Gastroesophageal sphincter (tissue), 4 donors: ENCODE measurements at regions not wholly inside any gene's neighbourhood (a gene's known extent, or its start where the extent isn't known, plus 50 kb on each side); places are given as distances from the start of the nearest gene placed in this dataset.

Experiments used
- ATAC-seq: fragments of 150-250 bp; one replicate; pipeline ENCODE4 v1.9.1; 2016; ENCODE audit warnings: mild to moderate bottlenecking, moderate library complexity
- H3K27ac ChIP-seq, 4 donors: fragments of 200-600 bp; sonication (generic) in 3 of 4; 1 replicate in 3 of 4; 2 replicates in 1 of 4; pipeline ENCODE4 v1.5.1; 2016 to 2019
- H3K27me3 ChIP-seq: fragments of 200-600 bp; sonication (generic); one replicate; pipeline ENCODE4 v1.5.1; 2019
- H3K36me3 ChIP-seq, 2 donors: fragments of 200-600 bp; sonication (generic); one replicate each; pipeline ENCODE4 v1.5.1; 2019; ENCODE audit warnings: control low read depth in 1 of 2
- H3K4me1 ChIP-seq, 3 donors: fragments of 200-600 bp; sonication (generic); 1 replicate in 2 of 3; 2 replicates in 1 of 3; pipeline ENCODE4 v1.5.1; 2016 to 2019; ENCODE audit warnings: control low read depth in 2 of 3
- H3K4me3 ChIP-seq, 2 donors: fragments of 200-600 bp; sonication (generic); one replicate each; pipeline ENCODE4 v1.5.1; 2019; ENCODE audit warnings: mild to moderate bottlenecking in 1 of 2, moderate library complexity in 1 of 2
- H3K9me3 ChIP-seq, 3 donors: fragments of 200-600 bp; sonication (generic); one replicate each; pipeline ENCODE4 v1.5.1; 2017 to 2019; ENCODE audit warnings: control low read depth in 2 of 3
- EP300 ChIP-seq: sonication (generic); formaldehyde crosslinking; IDR thresholded peaks from one replicate; pipeline ENCODE4 v1.6.1; 2017; ENCODE audit warnings: antibody characterized with exemption, mild to moderate bottlenecking
- POLR2A ChIP-seq, 2 donors: fragments of 450-650 bp; IDR thresholded peaks; one replicate each; pipeline ENCODE4 v1.6.1; 2017; ENCODE audit warnings: antibody characterized with exemption in 2 of 2, mild to moderate bottlenecking in 2 of 2, moderate library complexity in 1 of 2
- POLR2AphosphoS5 ChIP-seq: sonication (generic); formaldehyde crosslinking; IDR thresholded peaks from one replicate; pipeline ENCODE4 v1.6.1; 2017; ENCODE audit warnings: antibody characterized with exemption
- WGBS, 2 donors: methylation state at CpG; one replicate each; pipeline ENCODE4 v1.1.5; 2018; ENCODE audit warnings: low coverage in 1 of 2; 5-methylcytosine and 5-hydroxymethylcytosine counted together
- TF ChIP-seq, protein P1 (sequence below), 4 experiments: fragments of 200-600 bp in 2 of 4; fragments of 450-650 bp in 2 of 4; sonication (generic) in 1 of 4; IDR thresholded peaks; one replicate each; pipeline ENCODE4 v1.5.1; 2017 to 2019; ENCODE audit warnings: antibody characterized with exemption in 4 of 4, mild to moderate bottlenecking in 2 of 4, moderate library complexity in 2 of 4

DNA sequence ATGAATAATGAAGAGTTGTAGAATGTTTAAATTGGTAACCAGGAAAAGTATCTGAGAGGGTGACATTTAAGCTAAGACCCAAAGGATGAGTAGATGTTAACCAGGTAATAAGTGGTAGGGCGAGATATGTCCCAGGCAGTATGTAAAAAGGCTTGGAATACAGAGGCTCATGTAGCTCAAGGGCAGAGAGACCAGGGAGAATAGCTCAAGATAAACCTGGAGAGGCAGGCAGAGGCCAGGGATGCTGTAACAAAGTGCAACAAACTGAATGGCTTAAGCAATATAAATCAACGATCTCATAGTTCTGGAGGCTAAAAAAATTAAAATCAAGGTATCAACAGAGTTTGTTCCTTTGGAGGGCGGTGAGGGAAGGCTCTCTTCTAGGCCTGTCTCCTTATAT, 660.8 kb downstream of the KLHL13 start:
- H3K4me3 ChIP-seq = no peak overlapping the region
- no peaks in the 10 kb centered on the region for H3K4me1 ChIP-seq
- H3K9me3 ChIP-seq = no peaks in the 10 kb centered on the region
- no peak for ATAC-seq
- WGBS, 2 donors = 63 to 81% methylated on average over 2 to 3 of the region's 3 CpGs
- no peak for TF ChIP-seq POLR2AphosphoS5
- TF ChIP-seq, protein P1, sequence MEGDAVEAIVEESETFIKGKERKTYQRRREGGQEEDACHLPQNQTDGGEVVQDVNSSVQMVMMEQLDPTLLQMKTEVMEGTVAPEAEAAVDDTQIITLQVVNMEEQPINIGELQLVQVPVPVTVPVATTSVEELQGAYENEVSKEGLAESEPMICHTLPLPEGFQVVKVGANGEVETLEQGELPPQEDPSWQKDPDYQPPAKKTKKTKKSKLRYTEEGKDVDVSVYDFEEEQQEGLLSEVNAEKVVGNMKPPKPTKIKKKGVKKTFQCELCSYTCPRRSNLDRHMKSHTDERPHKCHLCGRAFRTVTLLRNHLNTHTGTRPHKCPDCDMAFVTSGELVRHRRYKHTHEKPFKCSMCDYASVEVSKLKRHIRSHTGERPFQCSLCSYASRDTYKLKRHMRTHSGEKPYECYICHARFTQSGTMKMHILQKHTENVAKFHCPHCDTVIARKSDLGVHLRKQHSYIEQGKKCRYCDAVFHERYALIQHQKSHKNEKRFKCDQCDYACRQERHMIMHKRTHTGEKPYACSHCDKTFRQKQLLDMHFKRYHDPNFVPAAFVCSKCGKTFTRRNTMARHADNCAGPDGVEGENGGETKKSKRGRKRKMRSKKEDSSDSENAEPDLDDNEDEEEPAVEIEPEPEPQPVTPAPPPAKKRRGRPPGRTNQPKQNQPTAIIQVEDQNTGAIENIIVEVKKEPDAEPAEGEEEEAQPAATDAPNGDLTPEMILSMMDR (IDR thresholded peaks at IDR 0.05) = no peak
- TF ChIP-seq EP300 = no peak
- H3K36me3 ChIP-seq = no peaks in the 10 kb centered on the region
- H3K27ac ChIP-seq = no peak overlapping the region
- H3K27me3 ChIP-seq = no peaks in the 10 kb centered on the region

DNA sequence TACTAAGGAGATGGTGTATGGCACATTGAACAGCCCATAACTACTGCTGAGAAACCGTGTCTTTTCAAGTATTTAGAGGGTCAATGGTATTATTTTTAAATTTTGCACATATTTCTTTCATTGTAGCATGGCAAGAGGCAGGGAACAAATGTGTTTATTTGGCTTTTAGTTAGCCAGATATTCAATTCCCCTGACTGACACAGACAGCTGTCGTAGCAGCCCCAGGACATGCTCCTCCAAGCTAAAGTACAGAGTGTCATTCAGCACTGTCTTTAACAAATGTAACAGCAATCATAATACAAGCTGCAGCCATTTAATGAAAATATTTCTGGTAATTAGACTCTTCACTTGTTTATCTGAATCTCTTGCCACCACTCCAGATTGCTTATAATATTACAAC, 687.1 kb downstream of the KLHL13 start:
- ATAC-seq = no peak
- WGBS, 2 donors = 64% methylated on average over 2 of the region's 2 CpGs; no CpG with 5 or more reads in 1 of the 2 donors
- H3K27me3 ChIP-seq = no peaks in the 10 kb centered on the region
- H3K4me3 ChIP-seq = no peak overlapping the region
- no peaks in the 10 kb centered on the region for H3K9me3 ChIP-seq
- H3K4me1 ChIP-seq = no peaks in the 10 kb centered on the region
- TF ChIP-seq POLR2A (IDR thresholded peaks at IDR 0.05) = no peak
- TF ChIP-seq, protein P1 (IDR thresholded peaks at IDR 0.05) = no peak
- TF ChIP-seq POLR2AphosphoS5 = no peak
- no peak for TF ChIP-seq EP300
- H3K27ac ChIP-seq = no peak overlapping the region
- H3K36me3 ChIP-seq = no peaks in the 10 kb centered on the region

DNA sequence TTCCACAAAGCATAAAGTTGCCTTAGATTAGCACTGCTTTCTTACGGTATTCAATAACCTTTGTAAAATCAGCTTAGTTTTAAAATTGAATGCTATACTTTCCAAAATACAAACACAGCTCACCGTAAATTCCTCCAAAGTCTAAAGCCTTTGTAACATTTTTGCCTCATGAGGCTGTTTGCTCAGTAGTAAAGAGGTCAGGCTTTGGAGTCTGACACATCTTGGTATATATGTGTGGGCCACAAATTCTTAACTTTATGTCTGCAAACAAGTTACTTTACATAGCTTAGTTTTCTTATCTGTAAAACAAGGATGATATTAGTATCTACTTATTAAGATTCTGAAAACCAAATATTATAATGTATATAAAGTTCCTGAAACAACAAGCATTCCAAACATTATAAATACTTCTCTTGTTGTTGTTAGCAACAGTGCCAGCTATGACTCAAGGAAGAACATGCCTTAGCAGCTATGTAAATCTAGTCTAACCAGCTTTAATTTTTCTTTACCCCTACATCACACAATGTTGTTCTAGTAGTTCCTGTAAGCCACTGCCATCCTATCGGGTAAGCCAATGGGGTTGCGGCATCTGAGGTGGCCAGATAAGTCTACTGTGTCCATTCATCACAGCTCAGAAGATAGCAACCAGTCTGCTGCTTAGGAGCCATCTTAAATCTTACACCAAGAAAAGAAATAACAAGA, 709.0 kb downstream of the KLHL13 start:
- ATAC-seq = no peak
- 28 to 70% methylated on average over 2 to 4 of the region's 4 CpGs for WGBS, 2 donors
- TF ChIP-seq POLR2A (IDR thresholded peaks at IDR 0.05) = no peak
- no peak for TF ChIP-seq EP300
- TF ChIP-seq, protein P1 (IDR thresholded peaks at IDR 0.05) = no peak
- no peak for TF ChIP-seq POLR2AphosphoS5
- Histone ChIP-seq H3K36me3 (no peaks in the 10 kb centered on the region), H3K4me1 (no peaks in the 10 kb centered on the region), H3K9me3 (no peaks in the 10 kb centered on the region), H3K27me3 (no peaks in the 10 kb centered on the region), H3K27ac (no peak overlapping the region), H3K4me3 (no peak overlapping the region)

DNA sequence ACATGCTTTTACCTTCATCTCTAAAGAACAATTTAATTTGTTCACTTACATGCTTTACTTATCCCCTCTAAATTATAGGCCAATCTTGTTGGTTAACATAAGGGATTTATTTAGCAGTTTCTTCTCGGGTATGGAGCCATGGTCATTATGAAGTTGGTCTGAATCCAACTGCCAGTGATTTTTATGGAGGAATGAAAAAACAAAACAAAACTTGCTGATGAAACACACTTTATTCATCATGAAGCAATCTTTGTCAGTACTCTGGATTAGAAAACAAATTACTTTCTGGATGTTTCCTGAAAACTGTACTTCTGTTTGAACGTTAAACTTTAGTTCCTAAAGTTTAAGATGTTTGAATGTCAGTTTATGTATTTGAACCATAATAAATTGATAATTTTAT, 715.8 kb downstream of the KLHL13 start:
- Histone ChIP-seq H3K4me1 (no peaks in the 10 kb centered on the region), H3K27ac (no peak overlapping the region), H3K36me3 (no peaks in the 10 kb centered on the region), H3K27me3 (no peaks in the 10 kb centered on the region), H3K4me3 (no peak overlapping the region), H3K9me3 (no peaks in the 10 kb centered on the region)
- ATAC-seq = no peak
- TF ChIP-seq POLR2AphosphoS5 = no peak
- TF ChIP-seq, protein P1 (IDR thresholded peaks at IDR 0.05) = no peak
- 14 to 61% methylated on average over 1 to 2 of the region's 2 CpGs for WGBS, 2 donors

DNA sequence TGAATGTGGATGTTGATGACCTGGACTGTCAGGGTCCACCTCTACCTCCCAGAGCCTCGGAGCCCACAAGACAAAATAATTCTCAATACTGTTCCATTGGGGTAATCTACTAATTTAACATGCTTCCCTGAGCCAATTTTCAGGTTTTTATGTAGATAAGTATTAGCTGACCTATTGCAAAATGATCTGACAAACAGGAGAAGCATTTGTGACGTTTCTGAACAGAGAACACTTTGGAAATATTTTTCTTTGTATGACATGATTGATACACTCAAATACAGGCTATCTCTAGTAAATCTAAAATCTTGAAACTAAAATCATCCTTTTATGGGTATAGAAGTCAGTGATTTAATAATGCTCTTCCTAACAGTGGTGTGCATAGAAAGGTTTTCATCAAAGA, 716.6 kb downstream of the KLHL13 start:
- H3K4me1 ChIP-seq = no peaks in the 10 kb centered on the region
- TF ChIP-seq EP300 = no peak
- TF ChIP-seq POLR2AphosphoS5 = no peak
- TF ChIP-seq POLR2A (IDR thresholded peaks at IDR 0.05) = no peak
- TF ChIP-seq, protein P1 (IDR thresholded peaks at IDR 0.05) = no peak
- H3K27ac ChIP-seq = no peak overlapping the region
- no peak for ATAC-seq
- no peaks in the 10 kb centered on the region for H3K36me3 ChIP-seq
- H3K27me3 ChIP-seq = no peaks in the 10 kb centered on the region
- H3K9me3 ChIP-seq = no peaks in the 10 kb centered on the region
- WGBS, 2 donors = 36% methylated on average over 2 of the region's 2 CpGs; no CpG with 5 or more reads in 1 of the 2 donors
- H3K4me3 ChIP-seq = no peak overlapping the region
